Vagina (tissue), 2 donors: ENCODE measurements at regions not wholly inside any gene's neighbourhood (a gene's known extent, or its start where the extent isn't known, plus 50 kb on each side); places are given as distances from the start of the nearest gene placed in this dataset.
A peak's percentile ranks its signal among the peaks of the same experiment; 100 is the strongest.

Experiments used
- DNase-seq, 2 donors: peaks; one replicate each; pipeline ENCODE4 v3.0.0-alpha.2; 2017; ENCODE audit errors: extremely low spot score in 2 of 2
- H3K27ac ChIP-seq: fragments of 200-600 bp; sonication (generic); one replicate; pipeline ENCODE4 v1.5.1; 2019
- H3K27me3 ChIP-seq: fragments of 200-600 bp; sonication (generic); one replicate; pipeline ENCODE4 v1.5.1; 2019
- H3K36me3 ChIP-seq, 2 donors: fragments of 200-600 bp; sonication (generic); one replicate each; pipeline ENCODE4 v1.5.1; 2017 to 2019
- H3K4me1 ChIP-seq: fragments of 200-600 bp; sonication (generic); one replicate; pipeline ENCODE4 v1.5.1; 2019
- H3K4me3 ChIP-seq, 2 donors: fragments of 200-600 bp; sonication (generic); 1 replicate in 1 of 2; 2 replicates in 1 of 2; pipeline ENCODE4 v1.5.1; 2016 to 2019
- H3K9me3 ChIP-seq: fragments of 200-600 bp; sonication (generic); one replicate; pipeline ENCODE4 v1.5.1; 2019
- POLR2A ChIP-seq, 2 donors: fragments of 450-650 bp; IDR thresholded peaks; one replicate each; pipeline ENCODE4 v1.6.1; 2017; ENCODE audit warnings: antibody characterized with exemption in 2 of 2, mild to moderate bottlenecking in 2 of 2, moderate library complexity in 2 of 2
- POLR2AphosphoS5 ChIP-seq, 2 donors: sonication (generic); formaldehyde crosslinking; IDR thresholded peaks; one replicate each; pipeline ENCODE4 v1.9.0; 2017; ENCODE audit warnings: antibody characterized with exemption in 2 of 2, mild to moderate bottlenecking in 2 of 2, low read depth in 1 of 2; ENCODE audit not compliant: insufficient read depth in 1 of 2
- intact Hi-C: fragments of 100-400 bp; cut with DNase I; formaldehyde crosslinking; loops from one replicate; pipeline ENCODE4 v1.15.1; 2023
- TF ChIP-seq, protein P1 (sequence below), 3 experiments: fragments of 450-650 bp in 2 of 3; fragments of 200-600 bp in 1 of 3; sonication (generic) in 1 of 3; IDR thresholded peaks; one replicate each; pipeline ENCODE4 v1.5.1; 2017 to 2019; ENCODE audit warnings: antibody characterized with exemption in 3 of 3, mild to moderate bottlenecking in 2 of 3, moderate library complexity in 2 of 3

DNA sequence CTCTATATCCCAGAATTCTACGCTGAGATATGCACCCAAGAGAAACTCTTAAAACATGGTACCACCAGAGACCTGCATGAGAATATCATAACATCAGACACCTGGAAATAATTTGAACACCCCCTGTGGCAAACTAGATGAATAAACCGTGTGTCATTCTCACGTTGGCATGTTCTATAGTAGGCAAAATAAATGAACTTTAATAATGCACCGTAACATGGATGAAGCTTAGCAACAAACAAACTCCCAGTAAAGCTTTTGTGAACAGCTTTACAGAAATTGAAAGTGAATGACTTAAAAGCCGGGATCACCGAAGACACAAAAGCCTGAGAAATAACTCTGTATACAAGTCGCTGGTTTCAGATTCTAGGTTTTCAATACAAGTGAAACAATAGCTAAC, 1166.8 kb upstream of the CITED2 start:
- Histone ChIP-seq H3K4me1 (peaks cover 6% of the 10 kb centered on the region), H3K27me3 (no peaks in the 10 kb centered on the region), H3K27ac (no peak overlapping the region), H3K36me3 (no peaks in the 10 kb centered on the region), H3K4me3 (no peak overlapping the region), H3K9me3 (no peaks in the 10 kb centered on the region)
- DNase-seq, result no peak
- TF ChIP-seq POLR2AphosphoS5 (IDR thresholded peaks at IDR 0.05; ENCODE audit: insufficient read depth in 1 of 2, low read depth in 1 of 2), result no peak
- TF ChIP-seq, protein P1, sequence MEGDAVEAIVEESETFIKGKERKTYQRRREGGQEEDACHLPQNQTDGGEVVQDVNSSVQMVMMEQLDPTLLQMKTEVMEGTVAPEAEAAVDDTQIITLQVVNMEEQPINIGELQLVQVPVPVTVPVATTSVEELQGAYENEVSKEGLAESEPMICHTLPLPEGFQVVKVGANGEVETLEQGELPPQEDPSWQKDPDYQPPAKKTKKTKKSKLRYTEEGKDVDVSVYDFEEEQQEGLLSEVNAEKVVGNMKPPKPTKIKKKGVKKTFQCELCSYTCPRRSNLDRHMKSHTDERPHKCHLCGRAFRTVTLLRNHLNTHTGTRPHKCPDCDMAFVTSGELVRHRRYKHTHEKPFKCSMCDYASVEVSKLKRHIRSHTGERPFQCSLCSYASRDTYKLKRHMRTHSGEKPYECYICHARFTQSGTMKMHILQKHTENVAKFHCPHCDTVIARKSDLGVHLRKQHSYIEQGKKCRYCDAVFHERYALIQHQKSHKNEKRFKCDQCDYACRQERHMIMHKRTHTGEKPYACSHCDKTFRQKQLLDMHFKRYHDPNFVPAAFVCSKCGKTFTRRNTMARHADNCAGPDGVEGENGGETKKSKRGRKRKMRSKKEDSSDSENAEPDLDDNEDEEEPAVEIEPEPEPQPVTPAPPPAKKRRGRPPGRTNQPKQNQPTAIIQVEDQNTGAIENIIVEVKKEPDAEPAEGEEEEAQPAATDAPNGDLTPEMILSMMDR (IDR thresholded peaks at IDR 0.05), result no peak
- TF ChIP-seq POLR2A (IDR thresholded peaks at IDR 0.05), result no peak
- intact Hi-C loops, result no loop called here

GRCh38 chr6:140540743-140541142, 1166.3 kb upstream of the CITED2 start:
- no peaks in the 10 kb centered on the region for H3K36me3 ChIP-seq
- H3K4me1 ChIP-seq, result peaks cover 6% of the 10 kb centered on the region
- no peaks in the 10 kb centered on the region for H3K9me3 ChIP-seq
- no peaks in the 10 kb centered on the region for H3K27me3 ChIP-seq
- no peak for TF ChIP-seq POLR2A (IDR thresholded peaks at IDR 0.05)
- TF ChIP-seq, protein P1 (IDR thresholded peaks at IDR 0.05), result no peak
- TF ChIP-seq POLR2AphosphoS5 (IDR thresholded peaks at IDR 0.05; ENCODE audit: insufficient read depth in 1 of 2, low read depth in 1 of 2), result no peak
- DNase-seq, result no peak
- intact Hi-C loops, result no loop called here
- no peak overlapping the region for H3K4me3 ChIP-seq
- no peak overlapping the region for H3K27ac ChIP-seq

GRCh38 chr6:140538926-140539325, 1164.5 kb upstream of the CITED2 start:
- Histone ChIP-seq H3K27me3 (no peaks in the 10 kb centered on the region), H3K36me3 (no peaks in the 10 kb centered on the region), H3K27ac (no peak overlapping the region), H3K4me3 (no peak overlapping the region), H3K9me3 (no peaks in the 10 kb centered on the region), H3K4me1 (peaks cover 6% of the 10 kb centered on the region)
- TF ChIP-seq POLR2AphosphoS5 (IDR thresholded peaks at IDR 0.05; ENCODE audit: insufficient read depth in 1 of 2, low read depth in 1 of 2) (no peak), POLR2A (IDR thresholded peaks at IDR 0.05) (no peak)
- TF ChIP-seq, protein P1 (IDR thresholded peaks at IDR 0.05), result no peak
- no peak for DNase-seq
- intact Hi-C loops, result no loop called here

- Histone ChIP-seq H3K4me3 (no peak overlapping the region), H3K27me3 (no peaks in the 10 kb centered on the region), H3K9me3 (no peaks in the 10 kb centered on the region), H3K4me1 (peaks cover 6% of the 10 kb centered on the region), H3K36me3 (no peaks in the 10 kb centered on the region), H3K27ac (peak overlapping the region; percentile 58)
- no peak for DNase-seq
- intact Hi-C loops, result no loop called here
- TF ChIP-seq POLR2A (IDR thresholded peaks at IDR 0.05) (no peak), POLR2AphosphoS5 (IDR thresholded peaks at IDR 0.05; ENCODE audit: insufficient read depth in 1 of 2, low read depth in 1 of 2) (peak in 1 of 2 donors; percentile 18)
- TF ChIP-seq, protein P1 (IDR thresholded peaks at IDR 0.05), result no peak
Observed at GRCh38 chr6:140537834-140538705, 1163.6 kb upstream of the CITED2 start.

DNA sequence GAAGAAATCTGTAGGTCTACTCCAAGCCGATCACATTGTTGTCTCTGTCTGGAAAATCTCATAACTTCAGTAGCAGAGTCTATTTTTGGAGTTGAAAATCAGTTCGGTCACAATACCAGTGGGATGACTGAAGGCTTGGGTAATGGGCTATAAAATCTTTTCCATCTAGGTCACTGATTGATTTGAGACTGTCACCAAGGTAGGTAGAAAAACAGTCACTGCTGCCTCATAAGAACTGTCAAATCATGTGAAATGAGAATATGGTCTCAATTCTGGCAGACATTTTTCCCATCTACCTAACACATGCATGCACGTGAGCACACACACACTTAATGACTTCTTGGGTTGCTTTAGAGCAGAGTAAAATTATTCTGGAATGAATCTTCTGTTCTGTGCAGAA, 1162.8 kb upstream of the CITED2 start:
- Histone ChIP-seq H3K4me3 (no peak overlapping the region), H3K9me3 (no peaks in the 10 kb centered on the region), H3K27ac (peak overlapping the region; percentile 58), H3K4me1 (peaks cover 6% of the 10 kb centered on the region), H3K27me3 (no peaks in the 10 kb centered on the region), H3K36me3 (no peaks in the 10 kb centered on the region)
- intact Hi-C loops, result no loop called here
- TF ChIP-seq POLR2A (IDR thresholded peaks at IDR 0.05), result no peak
- TF ChIP-seq, protein P1 (IDR thresholded peaks at IDR 0.05), result no peak
- no peak for TF ChIP-seq POLR2AphosphoS5 (IDR thresholded peaks at IDR 0.05; ENCODE audit: insufficient read depth in 1 of 2, low read depth in 1 of 2)
- no peak for DNase-seq
